CD14-positive monocyte (primary cell): ENCODE measurements at regions not wholly inside any gene's neighbourhood (a gene's known extent, or its start where the extent isn't known, plus 50 kb on each side); places are given as distances from the start of the nearest gene placed in this dataset.
A peak's percentile ranks its signal among the peaks of the same experiment; 100 is the strongest.

Experiments
- DNase-seq, 3 donors: peaks; one replicate each; pipeline ENCODE4 v3.0.0-alpha.2; 2011 to 2022
- H2AFZ ChIP-seq: 2 replicates; pipeline ENCODE4 v1.6.0; 2012; ENCODE audit warnings: mild to moderate bottlenecking, low read depth, low read length, inconsistent platforms; ENCODE audit not compliant: insufficient read depth, poor library complexity, severe bottlenecking
- H3K27ac ChIP-seq, 2 donors: 1 replicate in 1 of 2; 2 replicates in 1 of 2; pipeline ENCODE4 v1.5.1; 2012 to 2013; ENCODE audit warnings: low read length in 2 of 2, control low read depth in 1 of 2, inconsistent platforms in 1 of 2, low read depth in 1 of 2, mild to moderate bottlenecking in 1 of 2
- H3K27me3 ChIP-seq, 2 donors: one replicate each; pipeline versions ENCODE4 v1.6.0 to v1.6.1; 2011 to 2013; ENCODE audit warnings: low read length in 2 of 2; ENCODE audit not compliant: control insufficient read depth in 2 of 2, insufficient read depth in 2 of 2
- H3K36me3 ChIP-seq, 2 donors: replicated peaks in 1 of 2; 1 replicate in 1 of 2; 2 replicates in 1 of 2; pipeline versions ENCODE4 v1.5.1 to v1.6.1; 2012 to 2013; ENCODE audit warnings: low read length in 2 of 2, control low read depth in 1 of 2, inconsistent platforms in 1 of 2, mild to moderate bottlenecking in 1 of 2; ENCODE audit not compliant: insufficient read depth in 2 of 2, control insufficient read depth in 1 of 2
- H3K4me1 ChIP-seq, 2 donors: 1 replicate in 1 of 2; 2 replicates in 1 of 2; pipeline versions ENCODE4 v1.5.1 to v1.6.1; 2012 to 2013; ENCODE audit warnings: low read length in 2 of 2, control low read depth in 1 of 2, inconsistent platforms in 1 of 2, mild to moderate bottlenecking in 1 of 2, moderate library complexity in 1 of 2; ENCODE audit not compliant: insufficient read depth in 2 of 2, control insufficient read depth in 1 of 2
- H3K4me2 ChIP-seq: replicated peaks from 2 replicates; pipeline ENCODE3; 2012; ENCODE audit warnings: low read length, moderate library complexity, mild to moderate bottlenecking; ENCODE audit not compliant: poor library complexity, severe bottlenecking; ENCODE audit errors: extremely low read depth
- H3K4me3 ChIP-seq, 3 experiments: fragments of 200-600 bp in 1 of 3; sonication (generic) in 1 of 3; replicated peaks in 1 of 3; 1 replicate in 2 of 3; 2 replicates in 1 of 3; pipeline ENCODE4 v1.5.1; 2011 to 2013; ENCODE audit warnings: low read length in 3 of 3, mild to moderate bottlenecking in 3 of 3, control low read depth in 2 of 3, low read depth in 2 of 3, inconsistent platforms in 1 of 3, moderate library complexity in 1 of 3
- H3K79me2 ChIP-seq: 2 replicates; pipeline ENCODE4 v1.6.0; 2012; ENCODE audit warnings: mild to moderate bottlenecking, control low read depth, inconsistent platforms, low read length, moderate library complexity; ENCODE audit not compliant: insufficient read depth
- H3K9ac ChIP-seq: 2 replicates; pipeline ENCODE4 v1.6.0; 2017; ENCODE audit warnings: low read length, mild to moderate bottlenecking; ENCODE audit not compliant: insufficient read depth, poor library complexity, severe bottlenecking
- H3K9me3 ChIP-seq, 2 donors: replicated peaks in 1 of 2; 1 replicate in 1 of 2; 2 replicates in 1 of 2; pipeline versions ENCODE4 v1.5.1 to v1.6.1; 2012 to 2013; ENCODE audit warnings: low read length in 2 of 2, control low read depth in 1 of 2; ENCODE audit not compliant: control insufficient read depth in 1 of 2, insufficient read depth in 1 of 2
- H4K20me1 ChIP-seq: 2 replicates; pipeline ENCODE4 v1.6.0; 2012; ENCODE audit warnings: mild to moderate bottlenecking, low read length, control low read depth, moderate library complexity; ENCODE audit not compliant: insufficient read depth
- H3K27ac Mint-ChIP-seq, 7 donors: one replicate each; pipeline ENCODE4 v1.8.0; 2020; ENCODE audit warnings: mild to moderate bottlenecking in 7 of 7, mixed read lengths in 7 of 7, moderate library complexity in 6 of 7, inconsistent platforms in 2 of 7
- H3K27me3 Mint-ChIP-seq, 3 donors: one replicate each; pipeline ENCODE4 v1.8.0; 2021 to 2022; ENCODE audit warnings: low read depth in 3 of 3, mild to moderate bottlenecking in 3 of 3, mixed read lengths in 3 of 3, moderate library complexity in 3 of 3, inconsistent platforms in 1 of 3
- H3K36me3 Mint-ChIP-seq, 2 donors: one replicate each; pipeline ENCODE4 v1.8.0; 2020; ENCODE audit warnings: mixed read lengths in 2 of 2, inconsistent platforms in 1 of 2, mild to moderate bottlenecking in 1 of 2
- H3K4me1 Mint-ChIP-seq: one replicate; pipeline ENCODE4 v1.8.0; 2020; ENCODE audit warnings: mild to moderate bottlenecking, mixed read lengths
- H3K4me3 Mint-ChIP-seq, 2 donors: one replicate each; pipeline ENCODE4 v1.8.0; 2020; ENCODE audit warnings: mild to moderate bottlenecking in 2 of 2, mixed read lengths in 2 of 2, moderate library complexity in 1 of 2
- H3K9me3 Mint-ChIP-seq, 7 donors: one replicate each; pipeline ENCODE4 v1.8.0; 2020 to 2022; ENCODE audit warnings: mixed read lengths in 7 of 7, mild to moderate bottlenecking in 6 of 7, moderate library complexity in 6 of 7, inconsistent platforms in 2 of 7
- WGBS: methylation state at CpG from one replicate; pipeline ENCODE4 v1.1.5; 2013; ENCODE audit warnings: missing lambda C conversion rate; ENCODE audit not compliant: insufficient coverage; 5-methylcytosine and 5-hydroxymethylcytosine counted together
- intact Hi-C, 2 donors: fragments of 100-400 bp; cut with micrococcal nuclease; formaldehyde crosslinking; loops; one replicate each; pipeline versions ENCODE4 v1.15.0 to v1.15.1; 2023
- TF ChIP-seq, protein P1 (sequence below): fragments of 200-600 bp; IDR thresholded peaks from one replicate; pipeline ENCODE4 v1.8.0; 2022; ENCODE audit warnings: antibody characterized with exemption, mild to moderate bottlenecking

DNA sequence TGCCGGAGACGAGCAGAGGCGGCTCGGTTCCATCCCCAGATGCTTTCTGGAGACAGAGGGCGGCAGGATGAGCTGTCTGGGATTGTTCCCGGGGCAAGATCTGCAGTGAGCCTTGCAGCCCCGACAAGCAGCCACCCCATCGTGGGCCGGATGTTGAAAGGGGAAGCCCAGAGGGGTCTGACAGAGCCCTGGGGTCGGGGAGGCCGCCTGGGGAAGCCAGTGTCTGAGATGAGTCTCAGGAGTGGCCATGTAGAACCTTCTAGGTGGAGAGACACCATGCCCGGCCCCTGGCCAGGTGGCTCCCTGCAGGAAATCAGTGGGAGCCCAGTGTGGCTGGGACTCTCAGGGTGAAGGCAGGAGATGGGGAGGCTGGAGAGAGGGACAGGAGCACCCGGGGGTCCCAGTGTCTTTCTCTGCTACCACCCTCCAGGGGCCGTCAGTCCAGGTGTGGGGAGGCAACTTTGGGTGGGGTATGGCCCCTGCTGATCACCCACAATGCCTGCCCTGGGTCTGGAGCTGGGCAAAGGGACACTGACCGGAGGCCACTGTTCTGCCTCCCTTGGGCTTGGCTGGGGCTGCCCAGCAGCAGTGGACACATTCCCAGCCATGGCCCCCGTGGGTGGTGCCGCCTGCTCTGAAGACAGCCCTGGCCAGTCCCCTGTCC is 128.3 kb upstream of the HS6ST1 start:
- 52% methylated on average over 13 of the region's 17 CpGs for WGBS
- H3K9me3 Mint-ChIP-seq: peaks cover 0 to under 1% (median 0%) of the 10 kb centered on the region in 7 donors
- H3K9me3 ChIP-seq: no peaks in the 10 kb centered on the region
- peaks cover 25% of the 10 kb centered on the region for H3K4me1 Mint-ChIP-seq
- no peak overlapping the region for H3K4me3 ChIP-seq
- peaks cover 22 to 23% of the 10 kb centered on the region in 2 donors for H3K4me1 ChIP-seq
- H3K27ac ChIP-seq: no peak overlapping the region
- DNase-seq: no peak
- TF ChIP-seq, protein P1, sequence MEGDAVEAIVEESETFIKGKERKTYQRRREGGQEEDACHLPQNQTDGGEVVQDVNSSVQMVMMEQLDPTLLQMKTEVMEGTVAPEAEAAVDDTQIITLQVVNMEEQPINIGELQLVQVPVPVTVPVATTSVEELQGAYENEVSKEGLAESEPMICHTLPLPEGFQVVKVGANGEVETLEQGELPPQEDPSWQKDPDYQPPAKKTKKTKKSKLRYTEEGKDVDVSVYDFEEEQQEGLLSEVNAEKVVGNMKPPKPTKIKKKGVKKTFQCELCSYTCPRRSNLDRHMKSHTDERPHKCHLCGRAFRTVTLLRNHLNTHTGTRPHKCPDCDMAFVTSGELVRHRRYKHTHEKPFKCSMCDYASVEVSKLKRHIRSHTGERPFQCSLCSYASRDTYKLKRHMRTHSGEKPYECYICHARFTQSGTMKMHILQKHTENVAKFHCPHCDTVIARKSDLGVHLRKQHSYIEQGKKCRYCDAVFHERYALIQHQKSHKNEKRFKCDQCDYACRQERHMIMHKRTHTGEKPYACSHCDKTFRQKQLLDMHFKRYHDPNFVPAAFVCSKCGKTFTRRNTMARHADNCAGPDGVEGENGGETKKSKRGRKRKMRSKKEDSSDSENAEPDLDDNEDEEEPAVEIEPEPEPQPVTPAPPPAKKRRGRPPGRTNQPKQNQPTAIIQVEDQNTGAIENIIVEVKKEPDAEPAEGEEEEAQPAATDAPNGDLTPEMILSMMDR: no peak
- no peak overlapping the region for H2AFZ ChIP-seq
- H3K79me2 ChIP-seq: no peaks in the 10 kb centered on the region
- no peaks in the 10 kb centered on the region for H3K36me3 Mint-ChIP-seq
- no peak overlapping the region for H3K4me2 ChIP-seq
- no peak overlapping the region for H3K9ac ChIP-seq
- no peaks in the 10 kb centered on the region for H4K20me1 ChIP-seq
- H3K27ac Mint-ChIP-seq: peak overlapping the region in 2 of 7 donors; percentile 43 to 45
- H3K27me3 Mint-ChIP-seq: peaks cover 1 to 7% (median 6%) of the 10 kb centered on the region in 3 donors
- H3K27me3 ChIP-seq: no peaks in the 10 kb centered on the region
- intact Hi-C loops: no loop called here
- H3K4me3 Mint-ChIP-seq: no peak overlapping the region
- no peaks in the 10 kb centered on the region for H3K36me3 ChIP-seq

DNA sequence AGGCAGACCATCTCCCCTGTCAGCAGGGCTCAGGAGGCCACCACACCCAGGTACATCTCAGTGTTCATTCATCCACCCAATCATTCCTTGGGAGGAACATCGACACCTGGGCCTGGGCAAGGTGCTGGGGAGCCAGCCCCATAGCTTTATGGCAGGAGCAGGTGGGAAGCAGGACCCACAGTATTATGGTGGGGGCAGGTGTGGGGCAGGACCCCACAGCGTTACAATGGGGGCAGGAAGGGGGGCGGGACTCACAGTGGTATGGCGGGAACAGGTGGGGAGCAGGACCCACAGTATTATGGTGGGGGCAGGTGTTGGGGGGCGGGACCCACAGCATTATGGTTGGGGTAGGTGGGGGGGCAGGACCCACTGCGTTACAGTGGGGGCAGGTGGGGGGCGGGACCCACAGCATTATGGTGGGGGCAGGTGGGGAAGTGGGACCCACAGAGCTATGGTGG is 128.9 kb upstream of the HS6ST1 start:
- DNase-seq: no peak
- TF ChIP-seq, protein P1: no peak
- Histone ChIP-seq H3K4me3 (no peak overlapping the region), H3K36me3 (no peaks in the 10 kb centered on the region), H3K9me3 (no peaks in the 10 kb centered on the region), H3K27me3 (no peaks in the 10 kb centered on the region), H3K27ac (no peak overlapping the region), H3K9ac (no peak overlapping the region), H3K4me2 (no peak overlapping the region), H2AFZ (no peak overlapping the region), H3K79me2 (no peaks in the 10 kb centered on the region), H3K4me1 (peaks cover 17% of the 10 kb centered on the region in 2 donors), H4K20me1 (no peaks in the 10 kb centered on the region)
- Mint-ChIP-seq H3K4me1 (peaks cover 19% of the 10 kb centered on the region), H3K27me3 (peaks cover 1 to 9% (median 7%) of the 10 kb centered on the region in 3 donors), H3K4me3 (no peak overlapping the region), H3K27ac (peak overlapping the region in 1 of 7 donors; percentile 45), H3K9me3 (peaks cover 0 to 6% (median 0%) of the 10 kb centered on the region in 7 donors), H3K36me3 (no peaks in the 10 kb centered on the region)
- intact Hi-C loops: no loop called here
- 100% methylated on average over 3 of the region's 7 CpGs for WGBS
